ENCODE measurements at regions not wholly inside any gene's neighbourhood (a gene's known extent, or its start where the extent isn't known, plus 50 kb on each side); places are given as distances from the start of the nearest gene placed in this dataset.

- TF ChIP-seq POLR2AphosphoS5 (IDR thresholded peaks at IDR 0.05; ENCODE audit: borderline replicate concordance, low read depth, low read length) (no peak), EZH2 (IDR thresholded peaks at IDR 0.05) (no peak), FOXP2 (optimal IDR thresholded peaks at IDR 0.05; ENCODE audit: control extremely low read depth, extremely low read length, insufficient read depth) (no peak)
These were observed 292.8 kb downstream of the TLE1 start for GRCh38 chr9:81396528-81396927.
